ENCODE measurements at regions not wholly inside any gene's neighbourhood (a gene's known extent, or its start where the extent isn't known, plus 50 kb on each side); places are given as distances from the start of the nearest gene placed in this dataset.
A peak's percentile ranks its signal among the peaks of the same experiment; 100 is the strongest.

- TF ChIP-seq HDAC2 (IDR thresholded peaks at IDR 0.05) (peak; percentile 67; the same call in 1 of the 2 replicates), HSF4 (CRISPR knock-in tag; IDR thresholded peaks at IDR 0.05; ENCODE audit: borderline replicate concordance) (no peak), JUN (IDR thresholded peaks at IDR 0.05; ENCODE audit: borderline replicate concordance, low read depth, low read length) (no peak), JUN (CRISPR knock-in tag; IDR thresholded peaks at IDR 0.05; ENCODE audit: borderline replicate concordance) (no peak), E2F1 (CRISPR knock-in tag; IDR thresholded peaks at IDR 0.05) (no peak), ZNF184 (CRISPR knock-in tag; IDR thresholded peaks at IDR 0.05) (no peak), ZNF143 (CRISPR knock-in tag; IDR thresholded peaks at IDR 0.05) (no peak), ZFP1 (CRISPR knock-in tag; IDR thresholded peaks at IDR 0.05) (no peak)
- TF ChIP-seq, protein P1, sequence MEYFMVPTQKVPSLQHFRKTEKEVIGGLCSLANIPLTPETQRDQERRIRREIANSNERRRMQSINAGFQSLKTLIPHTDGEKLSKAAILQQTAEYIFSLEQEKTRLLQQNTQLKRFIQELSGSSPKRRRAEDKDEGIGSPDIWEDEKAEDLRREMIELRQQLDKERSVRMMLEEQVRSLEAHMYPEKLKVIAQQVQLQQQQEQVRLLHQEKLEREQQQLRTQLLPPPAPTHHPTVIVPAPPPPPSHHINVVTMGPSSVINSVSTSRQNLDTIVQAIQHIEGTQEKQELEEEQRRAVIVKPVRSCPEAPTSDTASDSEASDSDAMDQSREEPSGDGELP (CRISPR knock-in tag; IDR thresholded peaks at IDR 0.05; ENCODE audit: borderline replicate concordance), result no peak
- TF ChIP-seq, protein P2, sequence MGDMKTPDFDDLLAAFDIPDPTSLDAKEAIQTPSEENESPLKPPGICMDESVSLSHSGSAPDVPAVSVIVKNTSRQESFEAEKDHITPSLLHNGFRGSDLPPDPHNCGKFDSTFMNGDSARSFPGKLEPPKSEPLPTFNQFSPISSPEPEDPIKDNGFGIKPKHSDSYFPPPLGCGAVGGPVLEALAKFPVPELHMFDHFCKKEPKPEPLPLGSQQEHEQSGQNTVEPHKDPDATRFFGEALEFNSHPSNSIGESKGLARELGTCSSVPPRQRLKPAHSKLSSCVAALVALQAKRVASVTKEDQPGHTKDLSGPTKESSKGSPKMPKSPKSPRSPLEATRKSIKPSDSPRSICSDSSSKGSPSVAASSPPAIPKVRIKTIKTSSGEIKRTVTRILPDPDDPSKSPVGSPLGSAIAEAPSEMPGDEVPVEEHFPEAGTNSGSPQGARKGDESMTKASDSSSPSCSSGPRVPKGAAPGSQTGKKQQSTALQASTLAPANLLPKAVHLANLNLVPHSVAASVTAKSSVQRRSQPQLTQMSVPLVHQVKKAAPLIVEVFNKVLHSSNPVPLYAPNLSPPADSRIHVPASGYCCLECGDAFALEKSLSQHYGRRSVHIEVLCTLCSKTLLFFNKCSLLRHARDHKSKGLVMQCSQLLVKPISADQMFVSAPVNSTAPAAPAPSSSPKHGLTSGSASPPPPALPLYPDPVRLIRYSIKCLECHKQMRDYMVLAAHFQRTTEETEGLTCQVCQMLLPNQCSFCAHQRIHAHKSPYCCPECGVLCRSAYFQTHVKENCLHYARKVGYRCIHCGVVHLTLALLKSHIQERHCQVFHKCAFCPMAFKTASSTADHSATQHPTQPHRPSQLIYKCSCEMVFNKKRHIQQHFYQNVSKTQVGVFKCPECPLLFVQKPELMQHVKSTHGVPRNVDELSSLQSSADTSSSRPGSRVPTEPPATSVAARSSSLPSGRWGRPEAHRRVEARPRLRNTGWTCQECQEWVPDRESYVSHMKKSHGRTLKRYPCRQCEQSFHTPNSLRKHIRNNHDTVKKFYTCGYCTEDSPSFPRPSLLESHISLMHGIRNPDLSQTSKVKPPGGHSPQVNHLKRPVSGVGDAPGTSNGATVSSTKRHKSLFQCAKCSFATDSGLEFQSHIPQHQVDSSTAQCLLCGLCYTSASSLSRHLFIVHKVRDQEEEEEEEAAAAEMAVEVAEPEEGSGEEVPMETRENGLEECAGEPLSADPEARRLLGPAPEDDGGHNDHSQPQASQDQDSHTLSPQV (IDR thresholded peaks at IDR 0.05), result peak; percentile 34; the same call in 1 of the 2 replicates
- TF ChIP-seq, protein P3, sequence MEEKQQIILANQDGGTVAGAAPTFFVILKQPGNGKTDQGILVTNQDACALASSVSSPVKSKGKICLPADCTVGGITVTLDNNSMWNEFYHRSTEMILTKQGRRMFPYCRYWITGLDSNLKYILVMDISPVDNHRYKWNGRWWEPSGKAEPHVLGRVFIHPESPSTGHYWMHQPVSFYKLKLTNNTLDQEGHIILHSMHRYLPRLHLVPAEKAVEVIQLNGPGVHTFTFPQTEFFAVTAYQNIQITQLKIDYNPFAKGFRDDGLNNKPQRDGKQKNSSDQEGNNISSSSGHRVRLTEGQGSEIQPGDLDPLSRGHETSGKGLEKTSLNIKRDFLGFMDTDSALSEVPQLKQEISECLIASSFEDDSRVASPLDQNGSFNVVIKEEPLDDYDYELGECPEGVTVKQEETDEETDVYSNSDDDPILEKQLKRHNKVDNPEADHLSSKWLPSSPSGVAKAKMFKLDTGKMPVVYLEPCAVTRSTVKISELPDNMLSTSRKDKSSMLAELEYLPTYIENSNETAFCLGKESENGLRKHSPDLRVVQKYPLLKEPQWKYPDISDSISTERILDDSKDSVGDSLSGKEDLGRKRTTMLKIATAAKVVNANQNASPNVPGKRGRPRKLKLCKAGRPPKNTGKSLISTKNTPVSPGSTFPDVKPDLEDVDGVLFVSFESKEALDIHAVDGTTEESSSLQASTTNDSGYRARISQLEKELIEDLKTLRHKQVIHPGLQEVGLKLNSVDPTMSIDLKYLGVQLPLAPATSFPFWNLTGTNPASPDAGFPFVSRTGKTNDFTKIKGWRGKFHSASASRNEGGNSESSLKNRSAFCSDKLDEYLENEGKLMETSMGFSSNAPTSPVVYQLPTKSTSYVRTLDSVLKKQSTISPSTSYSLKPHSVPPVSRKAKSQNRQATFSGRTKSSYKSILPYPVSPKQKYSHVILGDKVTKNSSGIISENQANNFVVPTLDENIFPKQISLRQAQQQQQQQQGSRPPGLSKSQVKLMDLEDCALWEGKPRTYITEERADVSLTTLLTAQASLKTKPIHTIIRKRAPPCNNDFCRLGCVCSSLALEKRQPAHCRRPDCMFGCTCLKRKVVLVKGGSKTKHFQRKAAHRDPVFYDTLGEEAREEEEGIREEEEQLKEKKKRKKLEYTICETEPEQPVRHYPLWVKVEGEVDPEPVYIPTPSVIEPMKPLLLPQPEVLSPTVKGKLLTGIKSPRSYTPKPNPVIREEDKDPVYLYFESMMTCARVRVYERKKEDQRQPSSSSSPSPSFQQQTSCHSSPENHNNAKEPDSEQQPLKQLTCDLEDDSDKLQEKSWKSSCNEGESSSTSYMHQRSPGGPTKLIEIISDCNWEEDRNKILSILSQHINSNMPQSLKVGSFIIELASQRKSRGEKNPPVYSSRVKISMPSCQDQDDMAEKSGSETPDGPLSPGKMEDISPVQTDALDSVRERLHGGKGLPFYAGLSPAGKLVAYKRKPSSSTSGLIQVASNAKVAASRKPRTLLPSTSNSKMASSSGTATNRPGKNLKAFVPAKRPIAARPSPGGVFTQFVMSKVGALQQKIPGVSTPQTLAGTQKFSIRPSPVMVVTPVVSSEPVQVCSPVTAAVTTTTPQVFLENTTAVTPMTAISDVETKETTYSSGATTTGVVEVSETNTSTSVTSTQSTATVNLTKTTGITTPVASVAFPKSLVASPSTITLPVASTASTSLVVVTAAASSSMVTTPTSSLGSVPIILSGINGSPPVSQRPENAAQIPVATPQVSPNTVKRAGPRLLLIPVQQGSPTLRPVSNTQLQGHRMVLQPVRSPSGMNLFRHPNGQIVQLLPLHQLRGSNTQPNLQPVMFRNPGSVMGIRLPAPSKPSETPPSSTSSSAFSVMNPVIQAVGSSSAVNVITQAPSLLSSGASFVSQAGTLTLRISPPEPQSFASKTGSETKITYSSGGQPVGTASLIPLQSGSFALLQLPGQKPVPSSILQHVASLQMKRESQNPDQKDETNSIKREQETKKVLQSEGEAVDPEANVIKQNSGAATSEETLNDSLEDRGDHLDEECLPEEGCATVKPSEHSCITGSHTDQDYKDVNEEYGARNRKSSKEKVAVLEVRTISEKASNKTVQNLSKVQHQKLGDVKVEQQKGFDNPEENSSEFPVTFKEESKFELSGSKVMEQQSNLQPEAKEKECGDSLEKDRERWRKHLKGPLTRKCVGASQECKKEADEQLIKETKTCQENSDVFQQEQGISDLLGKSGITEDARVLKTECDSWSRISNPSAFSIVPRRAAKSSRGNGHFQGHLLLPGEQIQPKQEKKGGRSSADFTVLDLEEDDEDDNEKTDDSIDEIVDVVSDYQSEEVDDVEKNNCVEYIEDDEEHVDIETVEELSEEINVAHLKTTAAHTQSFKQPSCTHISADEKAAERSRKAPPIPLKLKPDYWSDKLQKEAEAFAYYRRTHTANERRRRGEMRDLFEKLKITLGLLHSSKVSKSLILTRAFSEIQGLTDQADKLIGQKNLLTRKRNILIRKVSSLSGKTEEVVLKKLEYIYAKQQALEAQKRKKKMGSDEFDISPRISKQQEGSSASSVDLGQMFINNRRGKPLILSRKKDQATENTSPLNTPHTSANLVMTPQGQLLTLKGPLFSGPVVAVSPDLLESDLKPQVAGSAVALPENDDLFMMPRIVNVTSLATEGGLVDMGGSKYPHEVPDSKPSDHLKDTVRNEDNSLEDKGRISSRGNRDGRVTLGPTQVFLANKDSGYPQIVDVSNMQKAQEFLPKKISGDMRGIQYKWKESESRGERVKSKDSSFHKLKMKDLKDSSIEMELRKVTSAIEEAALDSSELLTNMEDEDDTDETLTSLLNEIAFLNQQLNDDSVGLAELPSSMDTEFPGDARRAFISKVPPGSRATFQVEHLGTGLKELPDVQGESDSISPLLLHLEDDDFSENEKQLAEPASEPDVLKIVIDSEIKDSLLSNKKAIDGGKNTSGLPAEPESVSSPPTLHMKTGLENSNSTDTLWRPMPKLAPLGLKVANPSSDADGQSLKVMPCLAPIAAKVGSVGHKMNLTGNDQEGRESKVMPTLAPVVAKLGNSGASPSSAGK (IDR thresholded peaks at IDR 0.05), result no peak
These were observed 102.5 kb upstream of the RAI14 start (continued) for GRCh38 chr5:34553581-34553980.

Measured in K562 (cell line).